ENCODE measurements at regions not wholly inside any gene's neighbourhood (a gene's known extent, or its start where the extent isn't known, plus 50 kb on each side); places are given as distances from the start of the nearest gene placed in this dataset.
A peak's percentile ranks its signal among the peaks of the same experiment; 100 is the strongest.

- TF ChIP-seq CTCF (conservative IDR thresholded peaks at IDR 0.05; ENCODE audit: low read depth, low read length): no peak
- TF ChIP-seq EZH2 (IDR thresholded peaks at IDR 0.05; ENCODE audit: low read length, unreplicated experiment): no peak
- TF ChIP-seq EZH2phosphoT487 (IDR thresholded peaks at IDR 0.05; ENCODE audit: borderline replicate concordance, low read length): no peak
- Histone ChIP-seq H3K9ac (ENCODE audit: low read length) (no peak overlapping the region), H3K36me3 (ENCODE audit: low read depth, low read length) (peaks cover 6% of the 10 kb centered on the region; the same call in 1 of the 2 replicates), H3K4me3 (ENCODE audit: low read length) (no peak overlapping the region), H3K79me2 (ENCODE audit: low read length) (no peaks in the 10 kb centered on the region), H3K9me3 (ENCODE audit: low read length) (peaks cover 19% of the 10 kb centered on the region), H3K9me2 (replicated peaks; ENCODE audit: low read length) (no peaks in the 10 kb centered on the region), H3K4me2 (ENCODE audit: low read length) (no peak overlapping the region), H3K27ac (ENCODE audit: low read length) (no peak overlapping the region), H3K4me1 (ENCODE audit: insufficient read depth, low read length) (no peaks in the 10 kb centered on the region), H3K27me3 (ENCODE audit: low read length) (no peaks in the 10 kb centered on the region), H2AFZ (ENCODE audit: low read length) (no peak overlapping the region), H3F3A (ENCODE audit: low read length, unreplicated experiment) (no peaks in the 10 kb centered on the region), H4K20me1 (ENCODE audit: low read length) (no peaks in the 10 kb centered on the region)
- ChIA-PET POLR2A (ENCODE audit: unreplicated experiment) (no interaction called here), CTCF (no interaction called here)
- ATAC-seq (no peak; the same call in 1 of the 2 replicates), DNase-seq (peak; percentile 28)
- intact Hi-C loops (cut with micrococcal nuclease): no loop called here
- BruUV-seq (replicated peaks): no TSS peak
These were observed 432.2 kb downstream of the KIF20B start for GRCh38 chr10:90133606-90134005.

GRCh38 chr10:90136731-90137316 is 435.4 kb downstream of the KIF20B start:
- H3K4me1 ChIP-seq (ENCODE audit: insufficient read depth, low read length): no peaks in the 10 kb centered on the region
- H3K27ac ChIP-seq (ENCODE audit: low read length): no peak overlapping the region
- peaks cover 6% of the 10 kb centered on the region; the same call in 1 of the 2 replicates for H3K36me3 ChIP-seq (ENCODE audit: low read depth, low read length)
- no peak overlapping the region for H3K9ac ChIP-seq (ENCODE audit: low read length)
- CTCF ChIA-PET: no interaction called here
- POLR2A ChIA-PET (ENCODE audit: unreplicated experiment): no interaction called here
- no peaks in the 10 kb centered on the region for H3K9me2 ChIP-seq (replicated peaks; ENCODE audit: low read length)
- DNase-seq (no peak), ATAC-seq (no peak)
- TF ChIP-seq EZH2 (IDR thresholded peaks at IDR 0.05; ENCODE audit: low read length, unreplicated experiment): no peak
- no peak for TF ChIP-seq CTCF (conservative IDR thresholded peaks at IDR 0.05; ENCODE audit: low read depth, low read length)
- TF ChIP-seq EZH2phosphoT487 (IDR thresholded peaks at IDR 0.05; ENCODE audit: borderline replicate concordance, low read length): no peak
- H3K9me3 ChIP-seq (ENCODE audit: low read length): peaks cover 19% of the 10 kb centered on the region
- H3K4me3 ChIP-seq (ENCODE audit: low read length): no peak overlapping the region
- no peaks in the 10 kb centered on the region for H3F3A ChIP-seq (ENCODE audit: low read length, unreplicated experiment)
- no peak overlapping the region for H2AFZ ChIP-seq (ENCODE audit: low read length)
- no peaks in the 10 kb centered on the region for H4K20me1 ChIP-seq (ENCODE audit: low read length)
- H3K79me2 ChIP-seq (ENCODE audit: low read length): no peaks in the 10 kb centered on the region
- no peaks in the 10 kb centered on the region for H3K27me3 ChIP-seq (ENCODE audit: low read length)
- H3K4me2 ChIP-seq (ENCODE audit: low read length): no peak overlapping the region
- intact Hi-C loops (cut with micrococcal nuclease): no loop called here
- BruUV-seq (replicated peaks): no TSS peak

- TF ChIP-seq EZH2 (IDR thresholded peaks at IDR 0.05; ENCODE audit: low read length, unreplicated experiment) (no peak), CTCF (conservative IDR thresholded peaks at IDR 0.05; ENCODE audit: low read depth, low read length) (peak; percentile 51; the same call in 1 of the 2 replicates)
- H3K27ac ChIP-seq (ENCODE audit: low read length): no peak overlapping the region
- H3K4me3 ChIP-seq (ENCODE audit: low read length): no peak overlapping the region
- H3F3A ChIP-seq (ENCODE audit: low read length, unreplicated experiment): no peaks in the 10 kb centered on the region
- H3K4me1 ChIP-seq (ENCODE audit: insufficient read depth, low read length): no peaks in the 10 kb centered on the region
- peaks cover 6% of the 10 kb centered on the region; the same call in 1 of the 2 replicates for H3K36me3 ChIP-seq (ENCODE audit: low read depth, low read length)
- CTCF ChIA-PET: no interaction called here
- no peaks in the 10 kb centered on the region for H3K27me3 ChIP-seq (ENCODE audit: low read length)
- DNase-seq: peak; percentile 32
- H3K9me2 ChIP-seq (replicated peaks; ENCODE audit: low read length): no peaks in the 10 kb centered on the region
- no peak overlapping the region for H3K4me2 ChIP-seq (ENCODE audit: low read length)
- H3K79me2 ChIP-seq (ENCODE audit: low read length): no peaks in the 10 kb centered on the region
- no peak overlapping the region for H3K9ac ChIP-seq (ENCODE audit: low read length)
- intact Hi-C loops (cut with micrococcal nuclease): no loop called here
- no peak overlapping the region for H2AFZ ChIP-seq (ENCODE audit: low read length)
- POLR2A ChIA-PET (ENCODE audit: unreplicated experiment): no interaction called here
- H3K9me3 ChIP-seq (ENCODE audit: low read length): peaks cover 19% of the 10 kb centered on the region
- BruUV-seq (replicated peaks): no TSS peak
- ATAC-seq: no peak
- no peaks in the 10 kb centered on the region for H4K20me1 ChIP-seq (ENCODE audit: low read length)
These were observed 437.5 kb downstream of the KIF20B start for GRCh38 chr10:90138844-90139243.
